Astrocyte of the cerebellum (primary cell): ENCODE measurements at regions not wholly inside any gene's neighbourhood (a gene's known extent, or its start where the extent isn't known, plus 50 kb on each side); places are given as distances from the start of the nearest gene placed in this dataset.

Source experiments
- DNase-seq: peaks from one replicate; pipeline ENCODE4 v3.0.0-alpha.2; 2011; ENCODE audit warnings: low read depth
- H3K4me3 ChIP-seq: 2 replicates; pipeline ENCODE4 v1.5.1; 2011; ENCODE audit warnings: mild to moderate bottlenecking, low read depth, low read length, moderate library complexity
- CTCF ChIP-seq: IDR thresholded peaks from 2 replicates; pipeline ENCODE4 v1.5.1; 2012; ENCODE audit warnings: low read length, low read depth, moderate library complexity, mild to moderate bottlenecking; ENCODE audit errors: missing control alignments
- in situ Hi-C: cut with HindIII; loops from 2 replicates; pipeline ENCODE4 v1.10.0; 2017; ENCODE audit warnings: low sequenced_read_pairs

GRCh38 chr13:97122381-97122996 lies 99.6 kb upstream of the MBNL2 start:
- in situ Hi-C loops, result loop anchor here (25.0 kb wide), 1 partner anchor 240 kb away; no protein-coding TSS in a partner anchor
- peak; percentile 22 for DNase-seq
- no peak overlapping the region for H3K4me3 ChIP-seq
- no peak for TF ChIP-seq CTCF

GRCh38 chr13:97124206-97124605 lies 97.9 kb upstream of the MBNL2 start:
- in situ Hi-C loops, result loop anchor here (25.0 kb wide), 1 partner anchor 238 kb away; no protein-coding TSS in a partner anchor
- no peak for DNase-seq
- no peak overlapping the region for H3K4me3 ChIP-seq
- TF ChIP-seq CTCF, result no peak

- DNase-seq, result peak; percentile 65
- H3K4me3 ChIP-seq, result no peak overlapping the region
- TF ChIP-seq CTCF, result peak; percentile 5
- in situ Hi-C loops, result loop anchor here (25.0 kb wide), 1 partner anchor 237 kb away; no protein-coding TSS in a partner anchor
These were observed 97.0 kb upstream of the MBNL2 start for GRCh38 chr13:97124915-97125809.

- no peak overlapping the region for H3K4me3 ChIP-seq
- DNase-seq, result no peak
- TF ChIP-seq CTCF, result no peak
- in situ Hi-C loops, result no loop called here
These were observed 96.1 kb upstream of the MBNL2 start for GRCh38 chr13:97125810-97126738.

- TF ChIP-seq CTCF, result no peak
- in situ Hi-C loops, result no loop called here
- no peak for DNase-seq
- H3K4me3 ChIP-seq, result no peak overlapping the region
These were observed 94.3 kb upstream of the MBNL2 start for GRCh38 chr13:97127842-97128241.

GRCh38 chr13:97130190-97130589 lies 91.9 kb upstream of the MBNL2 start:
- DNase-seq, result no peak
- in situ Hi-C loops, result no loop called here
- H3K4me3 ChIP-seq, result no peak overlapping the region
- TF ChIP-seq CTCF, result no peak
